ENCODE measurements at regions not wholly inside any gene's neighbourhood (a gene's known extent, or its start where the extent isn't known, plus 50 kb on each side); places are given as distances from the start of the nearest gene placed in this dataset.

- no peak for DNase-seq (ENCODE audit: low read depth)
These were observed 74.7 kb upstream of the SHISAL1 start for GRCh38 chr22:44387486-44387885.

GRCh38 chr22:44386386-44387035 is 73.8 kb upstream of the SHISAL1 start:
- DNase-seq (ENCODE audit: low read depth), result no peak

DNA sequence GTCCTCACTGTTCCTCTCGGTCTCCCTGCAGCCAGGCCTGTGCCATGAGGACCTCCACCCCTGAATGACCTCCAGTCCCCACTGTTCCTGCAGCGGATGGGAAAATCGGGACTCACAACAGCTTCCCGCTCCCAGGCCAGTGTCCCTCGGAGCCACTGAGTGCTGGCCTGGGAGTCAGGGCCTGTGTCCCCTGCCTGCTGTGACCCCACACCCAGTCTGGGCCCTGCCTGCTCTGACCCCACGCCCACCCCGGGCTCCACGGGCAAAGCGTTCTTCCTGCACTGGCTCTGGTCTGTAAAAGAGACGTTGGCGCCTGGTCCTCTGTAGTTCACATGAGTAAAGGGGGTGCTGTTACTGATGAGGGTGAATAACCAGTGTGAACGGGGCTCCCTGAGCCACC is 73.0 kb upstream of the SHISAL1 start:
- no peak for DNase-seq (ENCODE audit: low read depth)

- no peak for DNase-seq (ENCODE audit: low read depth)
These were observed 72.5 kb upstream of the SHISAL1 start for GRCh38 chr22:44385296-44385610.

DNA sequence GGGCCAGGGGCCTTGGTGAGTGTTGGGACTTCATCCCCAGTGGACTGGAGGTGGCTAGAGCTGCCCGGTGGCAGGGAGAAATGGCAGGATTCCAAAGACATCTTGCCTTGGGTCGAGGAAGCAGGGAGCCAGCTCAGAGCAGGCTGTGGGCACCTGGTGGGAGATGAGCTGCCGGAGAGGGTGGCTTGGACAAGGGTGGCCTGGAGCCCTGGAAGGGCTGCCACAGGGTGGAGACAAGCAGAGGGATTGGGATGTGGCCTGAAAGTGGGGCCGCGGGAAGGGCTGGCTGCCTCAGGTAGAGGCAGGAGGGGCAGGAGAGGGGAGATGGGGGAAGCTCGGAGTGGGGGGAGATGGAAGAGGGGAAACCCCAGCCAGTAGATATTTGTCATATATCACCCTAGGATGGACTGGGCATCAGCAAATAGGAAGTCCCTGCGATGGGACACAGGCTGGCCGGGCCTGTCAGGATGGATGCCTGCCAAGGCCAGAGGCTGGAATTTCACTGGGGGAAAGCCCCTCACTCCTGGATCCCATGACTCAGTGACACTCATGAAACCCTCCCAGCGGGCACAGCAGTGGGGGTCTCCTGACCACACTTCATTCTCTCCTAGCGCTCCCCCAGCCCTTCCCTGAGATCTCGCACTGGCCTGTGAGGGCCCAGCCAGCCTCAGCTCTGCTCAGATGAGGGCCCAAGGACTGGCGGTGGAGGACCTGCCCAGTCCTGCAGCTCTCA is 72.0 kb upstream of the SHISAL1 start:
- no peak for DNase-seq (ENCODE audit: low read depth)

DNA sequence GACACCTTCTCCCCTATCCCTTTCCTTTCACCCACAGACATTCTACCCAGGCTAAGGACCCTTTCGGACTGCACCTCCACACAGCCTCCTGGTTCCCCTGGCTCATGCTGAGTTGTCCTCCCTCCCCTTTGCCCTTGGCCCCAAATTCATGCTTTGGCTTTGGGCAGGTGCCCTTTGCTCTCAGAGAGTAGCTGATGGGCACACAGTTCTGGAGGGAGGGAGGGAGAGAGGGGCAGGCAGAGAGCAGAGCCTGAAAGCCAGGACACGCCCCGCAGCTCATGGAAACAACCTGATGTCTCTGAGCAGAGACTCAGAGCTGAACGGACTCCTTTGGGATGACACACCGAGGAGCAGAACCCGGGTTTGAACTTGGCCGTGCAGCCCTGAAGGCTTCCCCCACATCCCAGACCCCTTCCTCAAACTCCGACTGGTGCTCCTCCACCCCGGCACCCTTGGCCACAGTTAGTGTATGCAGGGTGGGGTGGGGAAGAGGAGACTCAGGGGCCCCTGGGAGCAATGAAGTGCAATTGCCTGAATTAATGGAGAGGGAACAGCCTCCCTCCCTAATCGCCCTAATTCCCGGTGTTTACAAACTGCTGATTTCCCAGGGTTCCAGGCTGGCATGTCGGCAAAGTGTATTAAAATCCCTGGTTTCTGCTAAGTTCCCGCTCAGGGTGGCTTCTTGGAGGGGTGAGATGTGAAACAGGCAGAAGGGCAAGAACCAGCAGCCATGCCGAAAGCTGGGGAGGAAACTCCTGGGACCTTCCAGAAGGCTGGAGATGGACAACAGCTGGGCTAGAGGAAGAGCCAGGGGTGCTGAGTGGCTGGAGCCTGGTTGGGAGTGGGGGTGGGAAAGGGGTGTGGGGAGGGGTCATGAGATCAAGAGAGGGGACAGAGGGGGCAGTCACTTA is 71.2 kb upstream of the SHISAL1 start:
- no peak for DNase-seq (ENCODE audit: low read depth)

DNA sequence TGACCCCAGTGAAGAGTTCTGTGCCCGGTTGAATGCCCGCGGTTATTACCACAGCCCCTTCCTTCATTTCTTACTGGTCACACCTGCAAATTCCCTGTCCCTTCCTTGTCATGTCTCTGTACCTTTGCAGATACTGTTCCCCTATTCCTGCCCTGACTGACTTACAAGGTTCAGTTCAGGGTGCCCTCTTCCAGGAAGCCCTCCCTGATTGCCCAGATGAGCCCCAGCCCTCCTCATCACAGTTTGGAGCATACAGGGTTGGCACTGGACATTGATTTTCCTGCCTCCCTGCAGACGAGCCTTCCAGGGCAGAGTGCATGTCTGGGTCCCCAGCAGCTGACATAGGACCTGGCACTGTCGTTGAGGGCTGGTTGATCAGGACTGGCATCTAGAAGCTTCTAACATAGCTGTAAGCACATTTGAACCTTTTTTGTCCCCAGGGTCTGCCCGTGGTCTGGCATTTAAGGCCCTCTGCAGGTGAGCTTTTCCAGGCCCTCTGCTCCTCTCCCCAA is 70.4 kb upstream of the SHISAL1 start:
- DNase-seq (ENCODE audit: low read depth), result no peak

GRCh38 chr22:44382116-44383038 is 69.6 kb upstream of the SHISAL1 start:
- DNase-seq (ENCODE audit: low read depth), result no peak

GRCh38 chr22:44381761-44382115 is 69.0 kb upstream of the SHISAL1 start:
- no peak for DNase-seq (ENCODE audit: low read depth)

GRCh38 chr22:44380756-44381486 is 68.2 kb upstream of the SHISAL1 start:
- DNase-seq (ENCODE audit: low read depth), result no peak

DNA sequence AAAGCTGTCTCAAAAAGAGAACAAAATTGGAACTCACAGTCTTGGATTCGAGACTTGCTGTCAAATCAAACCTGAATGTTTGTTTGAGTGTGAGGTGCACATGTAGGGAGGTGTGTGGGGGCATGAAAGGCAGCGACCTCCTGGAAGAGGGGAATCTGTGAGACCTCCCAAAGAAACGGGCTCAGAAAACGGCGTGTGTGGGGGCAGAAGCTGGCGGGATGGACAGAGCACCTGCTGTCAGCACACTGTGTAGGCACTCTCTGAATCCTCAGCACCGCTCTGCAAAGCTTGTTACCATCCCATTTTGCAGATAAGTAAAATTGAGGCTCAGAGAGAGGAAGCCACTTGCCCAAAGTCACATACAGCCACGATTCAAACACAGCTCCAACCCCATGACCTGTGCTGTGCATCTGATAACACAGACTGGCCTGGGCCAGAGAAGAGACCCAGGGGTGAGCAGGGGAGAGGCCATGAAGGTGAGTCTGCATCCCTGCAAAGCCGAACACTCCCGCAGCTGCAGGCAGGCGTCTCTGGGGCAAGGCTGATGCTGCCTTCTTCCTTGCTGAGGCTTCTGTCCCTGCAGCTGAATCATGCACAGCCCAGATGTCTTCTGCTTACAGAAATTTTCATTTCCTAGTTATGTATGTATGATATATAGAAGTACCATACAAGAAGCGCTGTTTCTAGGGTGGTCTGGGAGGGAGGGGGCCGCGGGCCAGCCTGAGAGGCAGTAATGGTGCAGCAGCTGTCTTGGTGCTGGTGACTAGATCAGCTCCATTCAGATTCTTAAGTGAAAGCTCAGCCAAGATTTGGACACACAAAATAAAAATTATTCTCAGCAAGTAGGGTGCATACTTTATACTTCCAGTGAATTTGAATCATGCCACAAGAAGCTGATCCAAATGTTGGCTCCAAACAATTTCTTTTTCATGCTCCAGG is 67.3 kb upstream of the SHISAL1 start:
- no peak for DNase-seq (ENCODE audit: low read depth)

GRCh38 chr22:44378380-44378779 is 65.6 kb upstream of the SHISAL1 start:
- DNase-seq (ENCODE audit: low read depth), result no peak

- no peak for DNase-seq (ENCODE audit: low read depth)
These were observed 62.7 kb upstream of the SHISAL1 start for GRCh38 chr22:44375451-44375850.

GRCh38 chr22:44373234-44373633 is 60.5 kb upstream of the SHISAL1 start:
- no peak for DNase-seq (ENCODE audit: low read depth)

GRCh38 chr22:44372611-44373010 is 59.9 kb upstream of the SHISAL1 start:
- DNase-seq (ENCODE audit: low read depth), result no peak

DNA sequence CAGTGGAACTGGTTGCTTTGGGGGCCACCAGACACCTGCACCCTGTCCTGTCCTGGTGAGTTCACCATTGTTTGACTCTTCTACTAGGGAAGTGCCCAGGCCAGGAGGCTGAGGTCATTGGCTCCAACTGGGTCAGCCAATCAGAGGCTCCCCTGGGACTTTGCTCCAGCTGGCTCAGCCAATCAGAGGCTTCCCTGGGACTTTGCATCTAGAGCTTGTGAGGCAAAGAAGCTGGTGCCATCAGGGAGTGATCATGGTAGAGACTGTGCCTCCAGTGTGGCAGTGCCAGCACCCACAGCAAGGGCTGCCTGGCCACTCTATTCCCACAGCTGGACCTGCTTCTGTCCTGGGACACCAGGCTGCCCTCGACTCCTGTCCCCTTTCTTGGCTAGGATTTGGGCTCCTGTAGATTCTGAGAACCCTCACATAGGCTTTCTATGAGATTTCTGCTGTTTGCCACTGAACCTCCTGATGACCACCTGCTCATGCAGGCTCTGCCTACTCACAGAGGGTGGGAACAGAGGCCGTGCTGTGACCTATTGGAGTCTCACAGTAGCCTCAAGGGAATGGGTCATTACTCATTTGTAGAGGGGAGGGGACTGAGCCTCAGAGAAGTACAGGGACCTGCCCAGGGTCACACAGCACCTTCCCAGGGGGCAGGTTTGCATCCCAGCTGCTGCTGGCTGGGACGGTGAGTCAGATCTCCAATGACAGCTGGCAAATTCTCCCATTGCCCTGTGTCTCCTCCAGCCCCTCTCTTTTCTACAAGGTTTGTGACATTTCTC is 59.2 kb upstream of the SHISAL1 start:
- DNase-seq (ENCODE audit: low read depth), result no peak

DNA sequence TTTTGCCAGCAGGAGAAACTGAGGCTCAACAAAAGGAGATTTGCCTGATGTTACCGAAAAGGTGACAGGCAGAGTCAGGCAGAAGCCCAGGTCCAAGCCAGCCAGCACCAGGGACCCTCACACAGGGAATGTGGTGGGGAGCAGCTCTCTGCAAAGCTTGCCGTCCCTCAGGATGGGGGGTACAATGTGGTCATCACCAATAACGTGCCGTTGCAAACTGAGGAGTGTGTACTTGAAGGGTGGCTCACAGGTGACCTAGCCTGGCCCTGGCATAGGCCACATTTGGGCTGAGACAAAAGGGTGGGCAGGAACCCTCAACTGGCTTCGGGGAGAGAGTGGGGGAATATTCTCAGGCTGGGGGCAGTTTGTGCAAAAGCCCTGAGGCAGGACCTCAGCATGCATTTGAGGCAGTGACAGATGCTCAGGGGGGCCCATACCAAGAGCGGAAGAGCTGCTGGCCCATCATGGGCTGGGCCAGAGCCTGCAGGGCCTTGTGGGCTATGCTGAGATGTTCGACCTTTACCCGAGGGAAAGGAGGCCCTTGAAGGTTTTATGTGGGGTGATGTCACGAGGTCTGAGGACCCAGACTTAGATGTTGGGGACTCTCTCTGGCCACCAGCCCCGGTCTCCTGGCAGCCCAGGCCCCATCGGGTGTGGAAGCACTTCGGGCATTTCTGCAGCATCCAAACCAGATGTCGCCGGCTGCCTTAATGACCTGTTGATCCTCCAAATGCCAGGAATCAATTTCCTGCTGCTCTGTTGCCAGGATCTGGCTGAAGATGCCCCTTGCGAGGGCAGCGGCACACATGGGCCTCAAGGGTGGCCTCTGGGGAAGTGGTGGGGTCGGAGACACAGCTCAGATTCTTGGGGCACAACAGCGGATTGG is 57.4 kb upstream of the SHISAL1 start:
- DNase-seq (ENCODE audit: low read depth), result no peak

DNA sequence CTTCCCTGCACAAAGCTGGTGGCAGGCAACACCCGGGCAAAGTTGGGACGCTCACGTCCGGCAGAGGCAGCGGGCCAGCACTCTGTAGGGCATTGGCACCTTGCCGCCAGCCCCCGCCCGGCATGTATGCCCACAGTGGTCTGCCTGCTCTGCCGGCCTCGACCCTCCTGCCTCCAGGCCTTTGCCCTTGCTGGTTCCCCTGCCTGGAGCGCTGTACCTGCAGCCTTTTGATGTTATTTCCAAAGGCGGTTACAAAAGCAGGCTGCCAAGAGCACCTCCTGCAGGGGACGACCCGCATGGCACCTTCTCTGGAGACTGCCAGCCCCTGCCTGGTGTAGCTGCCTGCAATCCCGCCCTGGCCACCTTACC is 56.5 kb upstream of the SHISAL1 start:
- DNase-seq (ENCODE audit: low read depth), result no peak
